B cell (primary cell): ENCODE measurements at regions not wholly inside any gene's neighbourhood (a gene's known extent, or its start where the extent isn't known, plus 50 kb on each side); places are given as distances from the start of the nearest gene placed in this dataset.

ENCODE experiments used
- ATAC-seq: fragments of 200-7000 bp; cut with Tn5 transposase; one replicate; pipeline ENCODE4 v1.10.0; 2021; ENCODE audit warnings: low read depth, mild to moderate bottlenecking, moderate number of reproducible peaks, moderate library complexity
- CTCF ChIA-PET: fragments of 350-600 bp; sonication (Branson Sonifier 250); formaldehyde crosslinking; loops from one replicate; lab custom pipeline; 2021; ENCODE audit warnings: antibody characterized with exemption, inconsistent platforms; lab: Charles Lee
- POLR2A ChIA-PET: fragments of 350-600 bp; sonication (Branson Sonifier 250); formaldehyde crosslinking; loops from one replicate; lab custom pipeline; 2021; ENCODE audit warnings: antibody characterized with exemption; lab: Charles Lee
- DNase-seq: peaks from one replicate; pipeline ENCODE4 v3.0.0; 2013
- H2AFZ ChIP-seq: 2 replicates; pipeline ENCODE4 v1.6.1; 2012; ENCODE audit warnings: mild to moderate bottlenecking, low read depth, low read length; ENCODE audit not compliant: insufficient read depth, poor library complexity, severe bottlenecking
- H3K27ac ChIP-seq, 2 donors: 1 replicate in 1 of 2; 2 replicates in 1 of 2; pipeline ENCODE4 v1.5.1; 2012 to 2013; ENCODE audit warnings: low read length in 2 of 2, mild to moderate bottlenecking in 2 of 2, moderate library complexity in 1 of 2
- H3K27me3 ChIP-seq, 4 experiments: fragments of 200-600 bp in 1 of 4; sonication (generic) in 1 of 4; replicated peaks in 1 of 4; 1 replicate in 2 of 4; 2 replicates in 2 of 4; pipeline versions ENCODE4 v1.6.1 to v1.7.0; 2013 to 2016; ENCODE audit warnings: low read length in 3 of 4, mild to moderate bottlenecking in 2 of 4, mixed read lengths in 1 of 4, moderate library complexity in 1 of 4; ENCODE audit not compliant: insufficient read depth in 4 of 4, control insufficient read depth in 3 of 4; ENCODE audit errors: control extremely low read depth in 1 of 4
- H3K36me3 ChIP-seq, 2 experiments: replicated peaks in 1 of 2; 1 replicate in 1 of 2; 2 replicates in 1 of 2; pipeline versions ENCODE4 v1.6.1 to v1.7.1; 2013; ENCODE audit warnings: low read length in 1 of 2; ENCODE audit not compliant: insufficient read depth in 2 of 2, control insufficient read depth in 1 of 2; ENCODE audit errors: control extremely low read depth in 1 of 2, extremely low read depth in 1 of 2
- H3K4me1 ChIP-seq, 2 donors: fragments of 200-600 bp in 1 of 2; sonication (generic) in 1 of 2; 1 replicate in 1 of 2; 2 replicates in 1 of 2; pipeline versions ENCODE4 v1.5.1 to v1.6.1; 2013 to 2017; ENCODE audit warnings: low read length in 2 of 2; ENCODE audit not compliant: control insufficient read depth in 2 of 2, insufficient read depth in 2 of 2
- H3K4me2 ChIP-seq: replicated peaks from 2 replicates; pipeline ENCODE3; 2012; ENCODE audit warnings: mild to moderate bottlenecking, low read depth, low read length; ENCODE audit not compliant: poor library complexity, severe bottlenecking
- H3K4me3 ChIP-seq, 5 experiments: fragments of 200-600 bp in 1 of 5; sonication (generic) in 1 of 5; 1 replicate in 3 of 5; 2 replicates in 2 of 5; pipeline versions ENCODE4 v1.5.1 to v1.7.0; 2011 to 2016; ENCODE audit warnings: low read length in 4 of 5, mild to moderate bottlenecking in 4 of 5, low read depth in 2 of 5, control low read depth in 1 of 5, moderate library complexity in 1 of 5; ENCODE audit not compliant: insufficient read depth in 1 of 5; ENCODE audit errors: control extremely low read depth in 1 of 5, extremely low read depth in 1 of 5
- H3K79me2 ChIP-seq: fragments of 200-600 bp; sonication (generic); one replicate; pipeline ENCODE4 v1.6.0; 2016; ENCODE audit warnings: low read length; ENCODE audit not compliant: control insufficient read depth, insufficient read depth
- H3K9ac ChIP-seq: fragments of 200-600 bp; sonication (generic); 2 replicates; pipeline ENCODE4 v1.6.1; 2017; ENCODE audit warnings: mild to moderate bottlenecking, low read length, moderate library complexity
- H3K9me3 ChIP-seq, 3 donors: one replicate each; pipeline versions ENCODE4 v1.6.1 to v1.7.1; 2013; ENCODE audit warnings: low read length in 2 of 3; ENCODE audit not compliant: control insufficient read depth in 2 of 3, insufficient read depth in 1 of 3; ENCODE audit errors: control extremely low read depth in 1 of 3
- H4K20me1 ChIP-seq: 2 replicates; pipeline ENCODE4 v1.6.0; 2012; ENCODE audit warnings: mild to moderate bottlenecking, low read length; ENCODE audit not compliant: insufficient read depth, control insufficient read depth, poor library complexity, severe bottlenecking
- H3K27ac Mint-ChIP-seq: one replicate; pipeline ENCODE4 v1.8.0; 2021; ENCODE audit warnings: mixed read lengths
- H3K27me3 Mint-ChIP-seq: one replicate; pipeline ENCODE4 v1.8.0; 2021; ENCODE audit warnings: mixed read lengths
- H3K4me1 Mint-ChIP-seq: one replicate; pipeline ENCODE4 v1.8.0; 2021; ENCODE audit warnings: mixed read lengths
- H3K4me3 Mint-ChIP-seq: one replicate; pipeline ENCODE4 v1.8.0; 2021; ENCODE audit warnings: mixed read lengths
- H3K9me3 Mint-ChIP-seq: one replicate; pipeline ENCODE4 v1.8.0; 2022; ENCODE audit warnings: mixed read lengths; ENCODE audit not compliant: insufficient read depth
- CTCF ChIP-seq: fragments of 200-600 bp; IDR thresholded peaks from one replicate; pipeline ENCODE4 v1.8.0; 2022; ENCODE audit warnings: antibody characterized with exemption, mild to moderate bottlenecking
- EZH2 ChIP-seq: IDR thresholded peaks from 2 replicates; pipeline ENCODE4 v1.6.1; 2012; ENCODE audit warnings: borderline replicate concordance, low read depth, mild to moderate bottlenecking, moderate library complexity, low read length; ENCODE audit not compliant: insufficient read depth, poor library complexity, severe bottlenecking
- WGBS: methylation state at CpG from one replicate; pipeline ENCODE4 v1.1.5; 2013; ENCODE audit warnings: missing lambda C conversion rate; ENCODE audit not compliant: insufficient coverage; 5-methylcytosine and 5-hydroxymethylcytosine counted together
- intact Hi-C: fragments of 100-400 bp; cut with micrococcal nuclease; formaldehyde crosslinking; loops from one replicate; pipeline ENCODE4 v1.10.0; 2022

- H3K27ac Mint-ChIP-seq: no peak overlapping the region
- DNase-seq (no peak), ATAC-seq (no peak)
- CTCF ChIA-PET: no interaction called here
- intact Hi-C loops: no loop called here
- Histone ChIP-seq H4K20me1 (no peaks in the 10 kb centered on the region), H2AFZ (no peak overlapping the region), H3K27ac (no peak overlapping the region), H3K9ac (no peak overlapping the region), H3K36me3 (no peaks in the 10 kb centered on the region), H3K79me2 (no peaks in the 10 kb centered on the region), H3K27me3 (no peaks in the 10 kb centered on the region), H3K9me3 (peaks cover 0 to 6% (median 0%) of the 10 kb centered on the region in 3 donors), H3K4me1 (no peaks in the 10 kb centered on the region), H3K4me3 (no peak overlapping the region), H3K4me2 (no peak overlapping the region)
- H3K4me1 Mint-ChIP-seq: no peaks in the 10 kb centered on the region
- no peaks in the 10 kb centered on the region for H3K27me3 Mint-ChIP-seq
- POLR2A ChIA-PET: no interaction called here
- no peak for TF ChIP-seq EZH2
- TF ChIP-seq CTCF: no peak
- H3K9me3 Mint-ChIP-seq: no peaks in the 10 kb centered on the region
- no peak overlapping the region for H3K4me3 Mint-ChIP-seq
Measured at GRCh38 chr4:28784188-28784587, 1923.5 kb downstream of the STIM2 start.

- H3K4me3 ChIP-seq: no peak overlapping the region
- no peak overlapping the region for H3K27ac Mint-ChIP-seq
- H3K9me3 ChIP-seq: peaks cover 0 to 6% (median 0%) of the 10 kb centered on the region in 3 donors
- no peaks in the 10 kb centered on the region for H3K4me1 Mint-ChIP-seq
- H3K4me1 ChIP-seq: no peaks in the 10 kb centered on the region
- DNase-seq (no peak), ATAC-seq (no peak)
- H4K20me1 ChIP-seq: no peaks in the 10 kb centered on the region
- H3K9ac ChIP-seq: no peak overlapping the region
- ChIA-PET POLR2A (no interaction called here), CTCF (no interaction called here)
- H3K4me3 Mint-ChIP-seq: no peak overlapping the region
- no peak overlapping the region for H3K27ac ChIP-seq
- 57% methylated on average over 1 of the region's 2 CpGs for WGBS
- no peaks in the 10 kb centered on the region for H3K36me3 ChIP-seq
- no peaks in the 10 kb centered on the region for H3K79me2 ChIP-seq
- intact Hi-C loops: no loop called here
- no peaks in the 10 kb centered on the region for H3K27me3 ChIP-seq
- H2AFZ ChIP-seq: no peak overlapping the region
- no peak for TF ChIP-seq EZH2
- TF ChIP-seq CTCF: no peak
- no peaks in the 10 kb centered on the region for H3K27me3 Mint-ChIP-seq
- H3K9me3 Mint-ChIP-seq: no peaks in the 10 kb centered on the region
- no peak overlapping the region for H3K4me2 ChIP-seq
Measured at GRCh38 chr4:28787947-28788346, 1927.3 kb downstream of the STIM2 start.
